SU-DHL-6 (cell line): ENCODE measurements at regions not wholly inside any gene's neighbourhood (a gene's known extent, or its start where the extent isn't known, plus 50 kb on each side); places are given as distances from the start of the nearest gene placed in this dataset.

Experiments
- H2AFZ ChIP-seq: fragments of 200-600 bp; sonication (generic); 2 replicates; pipeline ENCODE4 v1.6.1; 2014; ENCODE audit warnings: low read depth, mild to moderate bottlenecking, moderate library complexity, mixed read lengths, antibody characterized with exemption, low read length; ENCODE audit not compliant: severe bottlenecking
- H3F3A ChIP-seq: fragments of 200-600 bp; shearing (Covaris generic); 2 replicates; pipeline ENCODE4 v1.6.0; 2016; ENCODE audit warnings: antibody characterized with exemption, mild to moderate bottlenecking; ENCODE audit not compliant: insufficient read depth
- H3K27ac ChIP-seq: fragments of 200-600 bp; sonication (generic); 2 replicates; pipeline ENCODE4 v1.5.1; 2016; ENCODE audit warnings: low read depth, mild to moderate bottlenecking, low read length, moderate library complexity, mixed read lengths
- H3K27me3 ChIP-seq: fragments of 200-600 bp; sonication (generic), shearing (Covaris generic); 2 replicates; pipeline ENCODE4 v1.6.0; 2014; ENCODE audit warnings: mild to moderate bottlenecking, low read length
- H3K36me3 ChIP-seq: fragments of 200-600 bp; sonication (generic); 2 replicates; pipeline ENCODE4 v1.6.1; 2014; ENCODE audit warnings: mild to moderate bottlenecking, low read length, mixed read lengths
- H3K4me2 ChIP-seq: fragments of 300-600, 200-600 bp; shearing (Covaris generic), sonication (generic); 2 replicates; pipeline ENCODE4 v1.6.0; 2014; ENCODE audit warnings: low read length, low read depth, mild to moderate bottlenecking; ENCODE audit not compliant: poor library complexity, severe bottlenecking
- H3K4me3 ChIP-seq: fragments of 200-600 bp; sonication (generic); 2 replicates; pipeline ENCODE4 v1.5.1; 2014; ENCODE audit warnings: antibody characterized with exemption, low read length, mild to moderate bottlenecking, mixed read lengths; ENCODE audit not compliant: insufficient read depth, poor library complexity, severe bottlenecking
- H3K79me2 ChIP-seq: fragments of 200-600 bp; sonication (generic); 2 replicates; pipeline ENCODE4 v1.6.1; 2014; ENCODE audit warnings: mild to moderate bottlenecking, low read length, moderate library complexity; ENCODE audit not compliant: insufficient read depth
- H3K9ac ChIP-seq: fragments of 200-600 bp; sonication (generic); 2 replicates; pipeline ENCODE4 v1.7.0; 2014; ENCODE audit warnings: mild to moderate bottlenecking, low read length
- H3K9me2 ChIP-seq: fragments of 200-600 bp; sonication (generic); replicated peaks from 2 replicates; pipeline ENCODE4 v1.6.1; 2014; ENCODE audit warnings: low read length; ENCODE audit not compliant: insufficient read depth
- H3K9me3 ChIP-seq: fragments of 200-600 bp; sonication (generic); 2 replicates; pipeline ENCODE4 v1.6.1; 2014; ENCODE audit warnings: low read length, mixed read lengths; ENCODE audit not compliant: insufficient read depth
- H4K20me1 ChIP-seq: fragments of 200-600 bp; sonication (generic); 2 replicates; pipeline ENCODE4 v1.6.1; 2014; ENCODE audit warnings: low read depth, mild to moderate bottlenecking, antibody characterized with exemption, low read length, moderate library complexity, mixed read lengths
- CTCF ChIP-seq: fragments of 200-600 bp; sonication (generic); IDR thresholded peaks from one replicate; pipeline ENCODE4 v1.5.1; 2017; ENCODE audit warnings: antibody characterized with exemption, mild to moderate bottlenecking, low read length, moderate library complexity; ENCODE audit not compliant: insufficient read depth, poor library complexity, severe bottlenecking
- EZH2phosphoT487 ChIP-seq: fragments of 200-600 bp; sonication (generic), shearing (Covaris generic); conservative IDR thresholded peaks from 2 replicates; pipeline ENCODE4 v1.6.1; 2018; ENCODE audit warnings: mild to moderate bottlenecking, antibody characterized with exemption, low read length, moderate library complexity, mixed read lengths

- H3K9ac ChIP-seq: no peak overlapping the region
- H3K27me3 ChIP-seq: no peaks in the 10 kb centered on the region
- H3F3A ChIP-seq: no peaks in the 10 kb centered on the region
- TF ChIP-seq CTCF (no peak), EZH2phosphoT487 (no peak)
- H3K36me3 ChIP-seq: no peaks in the 10 kb centered on the region
- H3K9me2 ChIP-seq: no peaks in the 10 kb centered on the region
- H3K79me2 ChIP-seq: no peaks in the 10 kb centered on the region
- no peak overlapping the region for H3K4me3 ChIP-seq
- no peak overlapping the region for H3K4me2 ChIP-seq
- no peak overlapping the region for H3K27ac ChIP-seq
- H4K20me1 ChIP-seq: no peaks in the 10 kb centered on the region
- H2AFZ ChIP-seq: no peak overlapping the region
- H3K9me3 ChIP-seq: peaks cover 8% of the 10 kb centered on the region; the same call in 1 of the 2 replicates
Measured at GRCh38 chr21:25149022-25149421, 458.3 kb downstream of the MRPL39 start.

- Histone ChIP-seq H2AFZ (no peak overlapping the region), H3K9ac (no peak overlapping the region), H3K27ac (no peak overlapping the region), H3K9me2 (no peaks in the 10 kb centered on the region), H4K20me1 (no peaks in the 10 kb centered on the region), H3K79me2 (no peaks in the 10 kb centered on the region), H3K36me3 (no peaks in the 10 kb centered on the region), H3K27me3 (no peaks in the 10 kb centered on the region), H3K4me2 (no peak overlapping the region), H3K4me3 (no peak overlapping the region), H3F3A (no peaks in the 10 kb centered on the region), H3K9me3 (no peaks in the 10 kb centered on the region)
- TF ChIP-seq CTCF: no peak
- no peak for TF ChIP-seq EZH2phosphoT487
Measured at GRCh38 chr21:25139414-25139813, 467.9 kb downstream of the MRPL39 start.

GRCh38 chr21:25133939-25134338 lies 473.3 kb downstream of the MRPL39 start:
- H3K36me3 ChIP-seq: no peaks in the 10 kb centered on the region
- no peaks in the 10 kb centered on the region for H3K27me3 ChIP-seq
- H3F3A ChIP-seq: no peaks in the 10 kb centered on the region
- no peak overlapping the region for H3K9ac ChIP-seq
- no peaks in the 10 kb centered on the region for H3K9me3 ChIP-seq
- no peak overlapping the region for H3K4me2 ChIP-seq
- no peaks in the 10 kb centered on the region for H3K79me2 ChIP-seq
- no peaks in the 10 kb centered on the region for H4K20me1 ChIP-seq
- no peak overlapping the region for H3K27ac ChIP-seq
- no peak overlapping the region for H3K4me3 ChIP-seq
- no peak for TF ChIP-seq CTCF
- no peak overlapping the region for H2AFZ ChIP-seq
- H3K9me2 ChIP-seq: no peaks in the 10 kb centered on the region

GRCh38 chr21:25127811-25128210 lies 479.5 kb downstream of the MRPL39 start:
- H3K9me2 ChIP-seq: no peaks in the 10 kb centered on the region
- H3K9ac ChIP-seq: no peak overlapping the region
- TF ChIP-seq CTCF (no peak), EZH2phosphoT487 (no peak)
- H4K20me1 ChIP-seq: no peaks in the 10 kb centered on the region
- H3K79me2 ChIP-seq: no peaks in the 10 kb centered on the region
- H3K9me3 ChIP-seq: no peaks in the 10 kb centered on the region
- no peak overlapping the region for H2AFZ ChIP-seq
- no peak overlapping the region for H3K4me2 ChIP-seq
- H3K27ac ChIP-seq: no peak overlapping the region
- H3K36me3 ChIP-seq: no peaks in the 10 kb centered on the region
- H3F3A ChIP-seq: no peaks in the 10 kb centered on the region
- no peak overlapping the region for H3K4me3 ChIP-seq
- H3K27me3 ChIP-seq: no peaks in the 10 kb centered on the region
